ENCODE measurements at regions not wholly inside any gene's neighbourhood (a gene's known extent, or its start where the extent isn't known, plus 50 kb on each side); places are given as distances from the start of the nearest gene placed in this dataset.
"Not testable (repeated sequence)": the region's sequence is repeated elsewhere in the genome, so short reads cannot be mapped to it uniquely, and the experiment has no call there.

GRCh38 chr12:129959889-129960288 lies 56.1 kb upstream of the TMEM132D start:
- DNase-seq (ENCODE audit: low spot score): no peak

- DNase-seq (ENCODE audit: low spot score): no peak
Observed at GRCh38 chr12:129961091-129961490, 57.3 kb upstream of the TMEM132D start.

GRCh38 chr12:129961856-129962255 lies 58.0 kb upstream of the TMEM132D start:
- DNase-seq (ENCODE audit: low spot score): no peak

GRCh38 chr12:129964300-129964699 lies 60.5 kb upstream of the TMEM132D start:
- DNase-seq (ENCODE audit: low spot score): no peak

GRCh38 chr12:129964826-129965457 lies 61.1 kb upstream of the TMEM132D start:
- no peak for DNase-seq (ENCODE audit: low spot score)

GRCh38 chr12:129966146-129966995 lies 62.5 kb upstream of the TMEM132D start:
- DNase-seq (ENCODE audit: low spot score): peak; percentile 19

GRCh38 chr12:129971721-129972120 lies 67.9 kb upstream of the TMEM132D start:
- DNase-seq (ENCODE audit: low spot score): no peak

DNA sequence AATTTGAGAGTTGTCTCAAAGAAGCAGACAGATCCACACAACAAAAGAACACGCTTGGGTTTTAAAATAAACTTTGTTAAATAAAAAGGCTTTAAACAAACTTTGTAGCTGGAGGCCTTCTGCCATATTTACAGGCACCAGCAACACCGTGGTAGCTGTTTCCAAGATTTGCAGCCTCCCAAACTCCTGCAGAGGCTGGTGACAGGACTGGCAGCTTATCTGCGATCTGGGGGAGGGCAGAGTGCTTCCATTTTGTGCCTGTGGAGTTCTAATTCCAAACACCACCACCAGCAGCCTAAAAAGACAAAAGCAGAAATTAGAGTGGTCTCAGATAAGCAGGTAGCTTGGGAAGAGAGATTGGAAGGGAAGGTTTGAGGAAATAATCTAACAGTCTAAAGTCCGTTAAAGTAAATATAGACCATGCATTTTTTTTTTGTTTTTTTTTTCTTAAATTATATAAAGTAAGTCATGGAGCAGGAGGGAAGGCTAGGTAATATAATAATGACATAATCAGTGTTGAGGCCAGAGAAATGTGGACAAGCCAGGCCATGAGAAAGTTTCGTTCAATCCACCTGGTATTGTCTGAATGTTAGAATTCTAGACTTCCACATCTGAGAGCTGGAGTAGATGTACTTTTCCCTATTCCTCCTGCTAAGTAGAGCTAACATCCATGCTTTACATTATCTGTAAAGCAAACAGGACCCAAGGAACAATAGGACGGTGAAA lies 69.6 kb upstream of the TMEM132D start:
- no peak for DNase-seq (ENCODE audit: low spot score)

DNA sequence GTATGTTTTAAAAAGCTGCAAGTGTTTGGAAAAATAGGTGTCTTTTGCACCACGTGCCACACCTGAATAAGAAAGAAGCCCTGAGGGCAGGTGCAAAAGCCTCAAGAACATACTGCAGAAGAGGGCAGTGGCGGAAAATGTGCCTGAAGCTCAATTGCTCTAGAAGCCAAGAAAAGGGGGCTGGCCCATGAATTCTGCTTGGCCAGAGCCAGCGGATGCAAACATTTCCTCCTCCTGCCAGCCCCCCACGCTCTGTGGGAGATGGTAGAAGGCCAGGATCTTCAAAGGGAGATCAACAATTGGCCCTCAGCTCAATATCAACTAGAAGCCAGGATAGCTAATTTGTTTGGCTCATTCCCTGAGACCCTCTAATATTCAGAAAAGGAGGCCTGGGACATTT lies 80.3 kb upstream of the TMEM132D start:
- DNase-seq (ENCODE audit: low spot score): no peak

DNA sequence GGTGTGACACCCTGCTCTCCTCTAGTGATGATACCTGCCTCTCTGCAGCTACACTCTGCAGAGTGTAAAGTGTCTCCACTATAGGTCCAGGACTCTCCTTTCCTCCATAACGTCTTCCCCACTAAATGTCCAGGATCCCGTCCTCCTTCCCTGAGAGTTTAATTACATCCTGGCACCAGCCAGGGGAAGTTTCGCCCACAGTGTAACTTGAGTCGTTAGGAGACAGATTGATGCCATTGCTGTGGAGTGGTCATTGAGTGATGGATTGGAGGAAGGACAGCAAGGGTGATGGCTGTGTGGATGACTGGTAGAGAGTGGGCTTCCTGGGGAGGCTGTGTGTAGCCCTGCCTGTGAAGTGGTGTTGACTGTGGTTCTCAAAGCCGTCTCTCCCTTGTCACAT lies 84.0 kb upstream of the TMEM132D start:
- DNase-seq (ENCODE audit: low spot score): no peak

DNA sequence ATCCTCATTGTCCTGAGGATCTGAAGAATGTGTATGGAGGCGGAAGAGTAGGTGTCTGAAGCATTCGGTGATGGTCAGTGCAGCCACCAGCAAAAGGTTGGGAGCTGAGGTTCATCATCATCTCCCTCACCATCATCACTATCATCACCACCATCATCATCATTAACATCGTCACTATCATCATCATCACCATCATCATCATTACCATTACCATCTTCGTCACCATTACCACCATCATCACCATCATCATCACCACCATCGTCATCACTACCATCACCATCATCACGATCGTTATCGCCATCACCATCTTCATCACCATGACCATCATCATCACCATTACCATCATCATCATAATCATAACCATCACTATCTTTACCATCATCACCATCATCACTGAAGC lies 90.8 kb upstream of the TMEM132D start:
- DNase-seq (ENCODE audit: low spot score): no peak

DNA sequence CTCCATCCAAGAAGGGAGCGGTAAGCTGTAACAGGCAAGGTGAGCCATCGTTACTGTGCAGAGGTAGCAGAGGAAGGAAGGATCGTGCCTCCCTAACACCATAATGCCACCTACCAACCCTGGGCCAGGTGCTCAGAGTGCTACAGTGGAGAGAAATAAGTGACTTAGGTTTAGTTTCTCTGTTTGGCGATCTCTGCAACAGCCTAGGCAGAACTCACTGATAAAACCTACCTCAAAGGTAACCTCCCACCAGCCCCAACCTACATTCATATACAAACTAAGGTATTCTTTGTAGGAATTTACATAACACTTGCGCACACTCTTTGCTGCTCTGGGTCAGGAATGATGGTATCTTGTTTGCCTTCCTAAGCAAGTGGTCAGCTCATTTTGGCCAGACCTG lies 93.4 kb upstream of the TMEM132D start:
- peak; percentile 56 for DNase-seq (ENCODE audit: low spot score)

DNA sequence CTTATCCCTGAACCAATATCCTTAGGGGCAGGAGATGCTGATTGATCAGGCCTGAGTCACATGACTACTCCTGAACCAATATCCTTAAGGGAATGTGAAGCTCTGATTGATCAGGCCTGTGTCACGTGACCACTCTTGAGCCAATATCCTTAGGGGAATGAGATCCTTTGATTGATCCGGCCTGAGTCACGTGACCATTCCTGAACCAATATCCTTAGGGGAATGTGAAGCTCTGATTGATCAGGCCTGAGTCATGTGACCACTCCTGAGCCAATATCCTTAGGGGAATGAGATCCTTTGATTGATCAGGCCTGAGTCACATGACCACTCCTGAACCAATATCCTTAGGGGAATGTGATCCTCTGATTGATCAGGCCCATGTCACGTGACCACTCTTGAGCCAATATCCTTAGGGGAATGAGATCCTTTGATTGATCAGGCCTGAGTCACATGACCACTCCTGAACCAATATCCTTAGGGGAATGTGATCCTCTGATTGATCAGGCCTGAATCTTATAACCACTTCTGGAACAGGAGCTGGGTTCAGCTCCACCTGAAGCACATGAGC lies 100.6 kb upstream of the TMEM132D start:
- DNase-seq (ENCODE audit: low spot score): not testable (repeated sequence)

DNA sequence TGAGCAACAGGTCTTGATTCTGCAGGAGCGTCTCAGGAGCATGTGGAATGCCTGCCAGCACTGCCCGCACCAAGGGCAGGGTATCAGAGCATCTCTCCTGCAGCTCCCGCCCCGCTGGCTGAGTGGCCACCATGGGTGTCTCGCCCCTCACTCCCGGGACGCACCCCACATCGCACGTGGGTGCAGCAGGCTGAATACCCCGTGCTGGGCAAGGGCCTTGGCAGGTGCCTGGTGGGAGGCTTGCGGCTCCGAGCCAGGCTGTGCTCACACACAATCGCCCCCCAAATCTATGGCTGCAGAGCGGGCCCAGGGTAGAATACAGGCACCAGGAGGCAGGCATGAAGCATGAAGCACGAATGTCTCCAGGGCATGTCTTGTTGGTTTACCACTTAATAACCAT lies 103.9 kb upstream of the TMEM132D start:
- DNase-seq (ENCODE audit: low spot score): no peak

- no peak for DNase-seq (ENCODE audit: low spot score)
Observed at GRCh38 chr12:130008241-130008640, 104.4 kb upstream of the TMEM132D start.

DNA sequence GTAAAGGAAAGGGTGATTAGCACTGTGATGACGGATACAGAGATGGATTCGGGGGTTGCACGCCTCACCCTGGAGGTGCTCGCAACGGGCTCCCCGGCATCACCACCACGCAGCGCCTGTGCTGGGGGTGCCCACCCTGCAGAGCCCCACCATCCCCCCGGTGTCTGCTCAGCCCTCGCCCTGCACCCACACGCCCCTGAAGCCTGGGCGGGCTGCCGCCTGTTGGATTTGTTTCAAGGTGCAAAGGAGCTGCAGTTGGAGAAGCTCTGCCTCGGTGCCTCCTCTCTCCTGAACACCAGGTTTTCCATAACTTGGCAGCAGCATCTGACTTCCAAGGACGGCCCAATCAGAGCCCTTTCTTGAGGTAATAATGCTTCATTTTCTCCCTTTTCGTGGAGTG lies 106.1 kb upstream of the TMEM132D start:
- no peak for DNase-seq (ENCODE audit: low spot score)

DNA sequence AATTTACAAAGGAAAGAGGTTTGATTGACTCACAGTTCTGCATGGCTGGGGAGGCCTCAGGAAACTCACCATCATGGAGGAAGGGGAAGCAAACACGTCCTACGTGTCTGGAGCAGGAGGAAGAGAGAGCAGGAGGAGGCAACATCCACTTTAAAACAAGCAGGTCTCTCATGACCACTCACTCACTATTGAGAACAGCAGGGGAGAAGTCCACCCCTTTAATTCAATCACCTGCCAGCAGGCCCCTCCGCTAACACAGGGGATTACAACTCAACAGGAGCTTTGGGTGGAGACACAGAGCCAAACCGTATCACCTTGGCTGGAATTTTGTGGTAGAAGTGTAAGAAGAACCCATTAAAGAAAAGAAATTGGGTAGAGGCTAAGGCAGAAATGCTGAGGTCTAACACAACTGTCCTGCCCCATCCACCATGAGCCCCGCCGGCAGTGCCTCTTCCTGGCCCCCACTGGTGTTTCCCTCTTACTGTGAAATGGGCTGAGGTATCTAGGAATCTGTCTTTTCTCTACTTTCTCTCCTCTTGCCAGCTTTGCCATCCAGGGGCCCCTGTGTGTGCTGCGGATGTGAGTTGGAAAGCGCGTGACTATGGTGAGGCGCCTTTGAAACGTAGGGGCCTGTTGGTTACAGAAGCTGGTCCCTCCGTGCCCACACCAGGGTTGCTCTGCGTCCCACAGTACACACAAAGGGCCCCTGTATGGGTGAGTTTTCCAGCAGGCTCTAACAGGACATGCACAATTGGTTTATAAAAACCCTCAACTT lies 108.0 kb upstream of the TMEM132D start:
- DNase-seq (ENCODE audit: low spot score): no peak

GRCh38 chr12:130013771-130014484 lies 110.1 kb upstream of the TMEM132D start:
- DNase-seq (ENCODE audit: low spot score): peak; percentile 85

GRCh38 chr12:130014485-130014807 lies 110.6 kb upstream of the TMEM132D start:
- DNase-seq (ENCODE audit: low spot score): peak; percentile 26

DNA sequence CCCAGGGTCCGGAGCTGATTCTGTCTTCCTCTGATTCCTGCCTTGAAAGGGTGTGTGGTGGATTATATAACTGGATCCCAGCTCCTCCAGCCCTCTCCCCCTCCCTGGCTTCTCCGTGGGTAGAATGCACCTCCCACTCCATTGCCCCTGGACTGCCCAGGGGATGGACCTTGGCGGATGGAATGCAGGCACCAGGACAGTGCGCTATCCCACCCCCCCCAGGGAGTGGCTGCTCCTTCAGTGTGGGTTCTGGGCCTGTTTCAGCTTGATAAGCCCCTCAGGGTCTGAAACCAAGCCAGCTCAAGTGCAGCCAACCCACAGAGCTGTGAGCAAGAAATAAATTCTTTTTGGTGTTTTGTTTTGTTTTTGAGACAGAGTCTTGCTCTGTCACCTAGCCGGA lies 112.4 kb upstream of the TMEM132D start:
- no peak for DNase-seq (ENCODE audit: low spot score)

- DNase-seq (ENCODE audit: low spot score): no peak
Observed at GRCh38 chr12:130016986-130017385, 113.2 kb upstream of the TMEM132D start.

Data from iPS-NIHi11 (cell line).